Calu3 (cell line): ENCODE measurements at regions not wholly inside any gene's neighbourhood (a gene's known extent, or its start where the extent isn't known, plus 50 kb on each side); places are given as distances from the start of the nearest gene placed in this dataset.

Source experiments
- BruUV-seq: library from RNA; stranded (reverse); fragments of 400-500 nt; replicated peaks from 2 replicates; lab custom pipeline; 2021; lab: Mats Ljungman, UMichigan
- CTCF ChIA-PET: fragments of 300-600 bp; sonication (Branson Sonifier 250); formaldehyde crosslinking; loops from one replicate; lab custom pipeline; 2022; ENCODE audit warnings: antibody characterized with exemption; lab: Charles Lee
- DNase-seq: peaks from one replicate; pipeline ENCODE4 v3.0.0; 2022
- H3K27ac Mint-ChIP-seq: one replicate; pipeline ENCODE4 v1.8.0; 2022; ENCODE audit warnings: mixed read lengths; ENCODE audit not compliant: unreplicated experiment
- H3K27me3 Mint-ChIP-seq: one replicate; pipeline ENCODE4 v1.8.0; 2022; ENCODE audit warnings: mixed read lengths; ENCODE audit not compliant: unreplicated experiment
- H3K36me3 Mint-ChIP-seq: one replicate; pipeline ENCODE4 v1.8.0; 2022; ENCODE audit warnings: mild to moderate bottlenecking, moderate library complexity, mixed read lengths; ENCODE audit not compliant: insufficient read depth, unreplicated experiment
- H3K4me1 Mint-ChIP-seq: one replicate; pipeline ENCODE4 v1.8.0; 2022; ENCODE audit warnings: mild to moderate bottlenecking, low read depth, mixed read lengths; ENCODE audit not compliant: unreplicated experiment
- H3K4me3 Mint-ChIP-seq: one replicate; pipeline ENCODE4 v1.8.0; 2022; ENCODE audit warnings: mild to moderate bottlenecking, low read depth, moderate library complexity, mixed read lengths; ENCODE audit not compliant: unreplicated experiment
- H3K9me3 Mint-ChIP-seq: one replicate; pipeline ENCODE4 v1.8.0; 2022; ENCODE audit warnings: low read depth, mixed read lengths; ENCODE audit not compliant: unreplicated experiment
- CTCF ChIP-seq: fragments of 200-600 bp; IDR thresholded peaks from one replicate; pipeline ENCODE4 v1.8.0; 2022; ENCODE audit warnings: antibody characterized with exemption; ENCODE audit not compliant: unreplicated experiment
- intact Hi-C: fragments of 100-400 bp; cut with micrococcal nuclease; formaldehyde crosslinking; loops from one replicate; pipeline ENCODE4 v1.10.0; 2022; ENCODE audit not compliant: unreplicated experiment

GRCh38 chr6:92510137-92510536, 909.2 kb downstream of the EPHA7 start:
- no peak for TF ChIP-seq CTCF
- intact Hi-C loops = no loop called here
- H3K36me3 Mint-ChIP-seq = no peaks in the 10 kb centered on the region
- H3K4me1 Mint-ChIP-seq = no peaks in the 10 kb centered on the region
- no TSS peak for BruUV-seq
- CTCF ChIA-PET = no interaction called here
- DNase-seq = no peak
- H3K27me3 Mint-ChIP-seq = no peaks in the 10 kb centered on the region
- H3K27ac Mint-ChIP-seq = no peak overlapping the region
- H3K4me3 Mint-ChIP-seq = no peak overlapping the region
- H3K9me3 Mint-ChIP-seq = peaks cover 22% of the 10 kb centered on the region

- no peak for TF ChIP-seq CTCF
- intact Hi-C loops = no loop called here
- no peak overlapping the region for H3K27ac Mint-ChIP-seq
- no peak for DNase-seq
- H3K4me3 Mint-ChIP-seq = no peak overlapping the region
- CTCF ChIA-PET = no interaction called here
- H3K27me3 Mint-ChIP-seq = no peaks in the 10 kb centered on the region
- H3K4me1 Mint-ChIP-seq = no peaks in the 10 kb centered on the region
- no peaks in the 10 kb centered on the region for H3K36me3 Mint-ChIP-seq
- BruUV-seq = no TSS peak
- peaks cover 29% of the 10 kb centered on the region for H3K9me3 Mint-ChIP-seq
These were observed 911.8 kb downstream of the EPHA7 start for GRCh38 chr6:92507552-92507951.

GRCh38 chr6:92504509-92504908, 914.9 kb downstream of the EPHA7 start:
- no peak for DNase-seq
- Mint-ChIP-seq H3K4me1 (no peaks in the 10 kb centered on the region), H3K9me3 (peaks cover 23% of the 10 kb centered on the region), H3K27ac (no peak overlapping the region), H3K36me3 (no peaks in the 10 kb centered on the region), H3K27me3 (no peaks in the 10 kb centered on the region), H3K4me3 (no peak overlapping the region)
- CTCF ChIA-PET = no interaction called here
- intact Hi-C loops = no loop called here
- TF ChIP-seq CTCF = no peak
- no TSS peak for BruUV-seq

- Mint-ChIP-seq H3K4me3 (no peak overlapping the region), H3K36me3 (no peaks in the 10 kb centered on the region), H3K27ac (no peak overlapping the region), H3K9me3 (peaks cover 3% of the 10 kb centered on the region), H3K4me1 (no peaks in the 10 kb centered on the region), H3K27me3 (no peaks in the 10 kb centered on the region)
- BruUV-seq = no TSS peak
- no peak for TF ChIP-seq CTCF
- DNase-seq = no peak
- CTCF ChIA-PET = no interaction called here
- intact Hi-C loops = no loop called here
These were observed 922.1 kb downstream of the EPHA7 start for GRCh38 chr6:92497281-92497680.

GRCh38 chr6:92496527-92496926, 922.8 kb downstream of the EPHA7 start:
- no peak for DNase-seq
- no peaks in the 10 kb centered on the region for H3K4me1 Mint-ChIP-seq
- no peak overlapping the region for H3K4me3 Mint-ChIP-seq
- no TSS peak for BruUV-seq
- peaks cover 5% of the 10 kb centered on the region for H3K9me3 Mint-ChIP-seq
- no peaks in the 10 kb centered on the region for H3K27me3 Mint-ChIP-seq
- TF ChIP-seq CTCF = no peak
- CTCF ChIA-PET = no interaction called here
- no peak overlapping the region for H3K27ac Mint-ChIP-seq
- intact Hi-C loops = no loop called here
- no peaks in the 10 kb centered on the region for H3K36me3 Mint-ChIP-seq
